Pancreas (tissue), 10 donors: ENCODE measurements at regions not wholly inside any gene's neighbourhood (a gene's known extent, or its start where the extent isn't known, plus 50 kb on each side); places are given as distances from the start of the nearest gene placed in this dataset.

Experiments used
- ATAC-seq, 4 donors: fragments of 200-7000 bp; cut with Tn5 transposase; one replicate each; pipeline versions ENCODE4 v1.8.0 to v1.9.1; 2020; ENCODE audit warnings: mild to moderate bottlenecking in 4 of 4, moderate library complexity in 4 of 4
- DNase-seq, 6 donors: peaks; one replicate each; pipeline ENCODE4 v3.0.0-alpha.2; 2020
- FAIRE-seq: peaks from 2 replicates; lab custom pipeline; 2012; peaks lifted over from hg19 to GRCh38; lab: Jason Lieb, UNC
- H3K27ac ChIP-seq, 4 donors: fragments of 200-600 bp; sonication (generic); 1 replicate in 3 of 4; 2 replicates in 1 of 4; pipeline versions ENCODE4 v1.5.0 to v1.8.0; 2020
- H3K27me3 ChIP-seq, 4 donors: fragments of 200-600 bp; one replicate each; pipeline ENCODE4 v1.8.0; 2021
- H3K36me3 ChIP-seq, 3 donors: fragments of 200-600 bp; sonication (generic) in 1 of 3; one replicate each; pipeline versions ENCODE4 v1.5.0 to v1.8.0; 2020 to 2021
- H3K4me1 ChIP-seq, 3 donors: fragments of 200-600 bp; one replicate each; pipeline ENCODE4 v1.8.0; 2021
- H3K4me3 ChIP-seq, 4 donors: fragments of 200-600 bp; sonication (generic) in 2 of 4; one replicate each; pipeline versions ENCODE4 v1.5.0 to v1.8.0; 2020 to 2021
- H3K9me3 ChIP-seq, 4 donors: fragments of 200-600 bp; one replicate each; pipeline ENCODE4 v1.8.0; 2021
- CTCF ChIP-seq, 4 donors: fragments of 200-600 bp; sonication (generic) in 3 of 4; IDR thresholded peaks; one replicate each; pipeline versions ENCODE4 v1.5.0 to v1.8.0; 2021; ENCODE audit warnings: antibody characterized with exemption in 4 of 4
- WGBS, 2 donors: extraction: QIAGEN DNeasy Blood & Tissue Kit; methylation state at CpG; one replicate each; pipeline ENCODE4 v1.1.7; 2013; 5-methylcytosine and 5-hydroxymethylcytosine counted together
- intact Hi-C, 3 donors: fragments of 100-400 bp; cut with DNase I; formaldehyde crosslinking; loops; one replicate each; pipeline versions ENCODE4 v1.11.1 to v1.14.2; 2022
- donor health status: healthy with polysubstance abuse.
- donor health status: DM: no; HTN: no; CAD: no; lungs with moderate emphysema.
- donor health status: DM: no; HTN: no; CAD: no.
- donor health status: control.
- donor health status: control.
- donor health status: Bipolar disorder and iron deficiency.
- donor health status: DM: yes; HTN: yes; CAD: no.
- donor health status: DM: no; HTN: no; CAD: no.
- donor health status: DM: no; HTN: no; CAD: no.
- donor health status: DM: yes; HTN: yes; CAD: no.

GRCh38 chr22:27257987-27258386 is 543.6 kb downstream of the MN1 start:
- WGBS, 2 donors, result 71 to 79% methylated on average over 5 of the region's 5 CpGs
- no peak for ATAC-seq
- TF ChIP-seq CTCF (IDR thresholded peaks at IDR 0.05), result no peak
- H3K36me3 ChIP-seq, result no peaks in the 10 kb centered on the region
- H3K27me3 ChIP-seq, result no peaks in the 10 kb centered on the region
- no peak for FAIRE-seq
- DNase-seq, result no peak
- H3K27ac ChIP-seq, result no peak overlapping the region
- no peaks in the 10 kb centered on the region for H3K4me1 ChIP-seq
- H3K4me3 ChIP-seq, result no peak overlapping the region
- intact Hi-C loops, result no loop called here
- H3K9me3 ChIP-seq, result no peaks in the 10 kb centered on the region

- FAIRE-seq (no peak), DNase-seq (no peak), ATAC-seq (no peak)
- 51 to 56% methylated on average over 9 of the region's 9 CpGs for WGBS, 2 donors
- Histone ChIP-seq H3K27ac (no peak overlapping the region), H3K27me3 (no peaks in the 10 kb centered on the region), H3K9me3 (no peaks in the 10 kb centered on the region), H3K36me3 (no peaks in the 10 kb centered on the region), H3K4me3 (no peak overlapping the region), H3K4me1 (no peaks in the 10 kb centered on the region)
- TF ChIP-seq CTCF (IDR thresholded peaks at IDR 0.05), result no peak
- intact Hi-C loops, result no loop called here
Observed at GRCh38 chr22:27258616-27259172, 542.9 kb downstream of the MN1 start.

GRCh38 chr22:27259433-27259832 is 542.1 kb downstream of the MN1 start:
- intact Hi-C loops, result no loop called here
- TF ChIP-seq CTCF (IDR thresholded peaks at IDR 0.05), result no peak
- Histone ChIP-seq H3K27ac (no peak overlapping the region), H3K4me1 (no peaks in the 10 kb centered on the region), H3K9me3 (no peaks in the 10 kb centered on the region), H3K4me3 (no peak overlapping the region), H3K27me3 (no peaks in the 10 kb centered on the region), H3K36me3 (no peaks in the 10 kb centered on the region)
- DNase-seq, result no peak
- ATAC-seq, result no peak
- WGBS, 2 donors, result 43 to 58% methylated on average over 8 of the region's 8 CpGs
- FAIRE-seq, result no peak

GRCh38 chr22:27260087-27260698 is 541.4 kb downstream of the MN1 start:
- intact Hi-C loops, result no loop called here
- Histone ChIP-seq H3K36me3 (no peaks in the 10 kb centered on the region), H3K4me3 (no peak overlapping the region), H3K27ac (no peak overlapping the region), H3K4me1 (no peaks in the 10 kb centered on the region), H3K9me3 (no peaks in the 10 kb centered on the region), H3K27me3 (no peaks in the 10 kb centered on the region)
- no peak for ATAC-seq
- no peak for DNase-seq
- 65 to 67% methylated on average over 6 of the region's 6 CpGs for WGBS, 2 donors
- no peak for TF ChIP-seq CTCF (IDR thresholded peaks at IDR 0.05)
- FAIRE-seq, result no peak

GRCh38 chr22:27262361-27262760 is 539.2 kb downstream of the MN1 start:
- FAIRE-seq, result no peak
- no peak for DNase-seq
- Histone ChIP-seq H3K36me3 (no peaks in the 10 kb centered on the region), H3K4me3 (no peak overlapping the region), H3K4me1 (no peaks in the 10 kb centered on the region), H3K27ac (no peak overlapping the region), H3K9me3 (no peaks in the 10 kb centered on the region), H3K27me3 (no peaks in the 10 kb centered on the region)
- ATAC-seq, result no peak
- 73 to 78% methylated on average over 10 of the region's 10 CpGs for WGBS, 2 donors
- intact Hi-C loops, result no loop called here
- TF ChIP-seq CTCF (IDR thresholded peaks at IDR 0.05), result no peak
